ENCODE measurements at regions not wholly inside any gene's neighbourhood (a gene's known extent, or its start where the extent isn't known, plus 50 kb on each side); places are given as distances from the start of the nearest gene placed in this dataset.
"Not testable (repeated sequence)": the region's sequence is repeated elsewhere in the genome, so short reads cannot be mapped to it uniquely, and the experiment has no call there.

DNA sequence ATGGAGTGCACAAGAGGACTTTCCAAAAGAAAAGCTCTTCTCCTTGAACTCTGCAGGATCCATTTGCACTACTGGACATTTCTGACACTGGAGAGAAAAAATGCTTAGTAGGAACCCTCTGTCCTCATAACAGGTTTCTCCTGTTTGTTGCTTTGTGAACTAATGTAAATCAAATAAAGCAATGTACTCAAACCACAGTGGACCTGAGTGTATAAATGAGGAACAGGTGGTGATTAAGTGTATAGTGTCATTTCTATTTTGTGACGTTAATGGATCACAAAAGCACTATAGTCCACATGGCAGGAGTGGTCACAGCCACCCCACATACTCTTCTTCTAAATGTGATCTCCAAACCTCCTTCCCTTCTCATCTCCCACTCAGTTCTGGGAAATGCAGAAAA lies 268.4 kb upstream of the DUSP10 start:
- DNase-seq (ENCODE audit: missing footprints) (no peak), ATAC-seq (no peak)
- intact Hi-C loops (cut with DNase I), result no loop called here

DNA sequence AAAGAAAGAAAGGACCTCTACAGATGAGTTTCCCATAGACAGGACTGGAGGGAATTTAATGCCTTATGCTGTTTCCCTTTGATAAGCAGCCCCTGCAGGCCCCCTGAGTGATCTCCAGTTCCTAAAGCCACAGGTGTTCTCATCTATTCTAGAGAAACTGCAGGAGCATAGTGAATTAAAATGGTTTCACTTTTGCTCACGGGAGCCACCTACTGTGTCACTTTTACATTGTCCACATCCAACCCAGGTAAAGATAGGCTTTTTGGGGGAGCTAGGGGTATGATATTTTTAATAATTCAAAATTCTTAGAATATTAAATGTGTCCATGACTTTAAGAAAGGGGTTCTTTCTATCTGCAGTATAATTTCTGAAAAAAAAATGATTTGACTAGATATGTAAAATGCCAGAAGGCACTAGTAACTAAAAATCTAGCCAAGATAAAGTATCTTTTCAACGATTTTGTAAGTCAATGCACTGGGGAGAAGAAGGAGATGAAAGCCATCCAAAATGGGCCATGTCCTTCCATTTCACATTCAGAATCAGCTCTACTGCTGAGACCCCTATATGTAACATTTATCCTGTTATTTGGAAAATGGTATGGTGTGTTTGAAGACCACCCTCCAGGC lies 267.3 kb upstream of the DUSP10 start:
- ATAC-seq (peak; percentile 50), DNase-seq (ENCODE audit: missing footprints) (no peak)
- intact Hi-C loops (cut with DNase I), result no loop called here

GRCh38 chr1:222006715-222007114 lies 264.8 kb upstream of the DUSP10 start:
- intact Hi-C loops (cut with DNase I), result no loop called here
- DNase-seq (ENCODE audit: missing footprints) (no peak), ATAC-seq (no peak)

DNA sequence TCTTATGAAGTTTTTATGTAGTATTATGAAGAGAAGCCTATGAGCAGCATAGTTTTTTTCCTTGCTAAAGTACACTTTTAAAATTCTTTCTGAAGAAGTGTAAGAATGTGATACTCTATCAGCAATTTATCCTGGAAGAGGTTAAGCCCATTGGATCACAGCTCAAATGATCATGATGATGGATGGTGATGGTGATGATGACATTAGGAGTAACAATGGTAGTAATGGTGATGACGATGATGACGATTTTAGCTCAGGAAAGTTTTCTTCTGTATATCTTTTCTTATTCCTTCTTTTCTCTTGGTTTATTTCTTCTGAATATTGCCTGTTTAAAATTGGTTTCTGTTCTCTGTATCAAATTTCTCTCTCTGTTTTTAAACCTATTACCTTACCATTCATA lies 262.9 kb upstream of the DUSP10 start:
- ATAC-seq (no peak), DNase-seq (ENCODE audit: missing footprints) (no peak)
- intact Hi-C loops (cut with DNase I), result no loop called here

DNA sequence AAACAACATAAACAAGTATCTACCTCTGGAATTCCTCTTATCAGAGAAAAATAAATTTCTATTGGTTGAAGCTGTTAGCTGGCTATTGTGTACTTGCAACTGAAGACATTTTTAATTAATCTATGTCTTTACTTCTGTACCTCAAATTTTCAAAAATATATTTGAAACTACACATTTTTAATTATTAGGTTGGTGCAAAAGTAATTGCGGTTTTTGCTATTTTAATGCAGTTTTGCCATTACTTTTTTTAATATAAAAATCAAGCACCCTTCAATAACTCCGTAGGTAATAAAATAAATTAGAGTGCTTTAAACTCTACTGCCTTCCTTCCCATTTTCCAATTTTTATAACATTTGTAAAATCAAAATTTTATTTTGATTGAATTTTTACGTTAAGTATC lies 262.1 kb upstream of the DUSP10 start:
- ATAC-seq (no peak), DNase-seq (ENCODE audit: missing footprints) (no peak)
- intact Hi-C loops (cut with DNase I), result no loop called here

- intact Hi-C loops (cut with DNase I), result no loop called here
- ATAC-seq (no peak), DNase-seq (ENCODE audit: missing footprints) (no peak)
These were observed 260.6 kb upstream of the DUSP10 start for GRCh38 chr1:222002503-222002902.

GRCh38 chr1:222000131-222000530 lies 258.2 kb upstream of the DUSP10 start:
- ATAC-seq (no peak), DNase-seq (ENCODE audit: missing footprints) (no peak)
- intact Hi-C loops (cut with DNase I), result no loop called here

- ATAC-seq, result no peak
- intact Hi-C loops (cut with DNase I), result no loop called here
These were observed 256.9 kb upstream of the DUSP10 start for GRCh38 chr1:221998781-221999180.

DNA sequence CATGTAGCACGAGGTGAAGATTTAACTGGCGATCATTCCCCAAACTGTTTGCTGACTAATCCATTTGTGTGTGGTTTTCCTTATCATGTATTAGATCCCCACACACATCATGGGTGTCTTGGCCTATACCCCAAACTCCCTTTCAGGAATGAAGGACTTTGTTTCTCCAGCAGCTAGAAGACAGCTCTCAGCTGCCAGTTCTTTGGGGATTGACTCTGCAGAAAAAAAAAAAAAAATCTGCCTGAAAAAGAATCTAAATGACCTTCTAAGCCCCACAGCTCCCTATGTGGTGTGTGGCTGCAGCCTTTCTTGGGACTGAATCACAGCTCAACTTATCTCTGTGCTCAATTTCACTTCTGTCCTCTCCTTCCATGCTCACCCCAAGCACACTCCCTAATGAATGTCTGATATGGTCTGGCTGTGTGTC lies 256.3 kb upstream of the DUSP10 start:
- DNase-seq (ENCODE audit: missing footprints), result no peak
- peak; percentile 60 for ATAC-seq
- intact Hi-C loops (cut with DNase I), result no loop called here

More at GRCh38 chr1:221998781-221999180, 256.9 kb upstream of the DUSP10 start:
- DNase-seq (ENCODE audit: missing footprints), result no peak

DNA sequence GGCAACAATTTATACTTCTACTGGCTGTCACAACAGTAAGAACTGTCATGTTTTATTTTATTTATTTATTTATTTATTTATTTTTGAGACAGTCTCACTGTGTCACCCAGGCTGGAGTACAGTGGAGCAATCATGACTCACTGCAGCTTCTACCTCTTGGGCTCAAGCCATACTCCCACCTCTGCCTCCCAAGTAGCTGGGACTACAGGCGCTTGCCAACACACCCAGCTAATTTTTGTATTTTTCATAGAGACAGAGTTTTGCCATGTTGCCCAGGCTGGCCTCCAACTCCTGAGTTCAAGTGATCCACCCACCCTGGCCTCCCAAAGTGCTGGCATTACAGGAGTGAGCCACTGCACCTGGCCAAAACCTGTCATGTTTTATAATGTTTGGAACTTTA lies 255.1 kb upstream of the DUSP10 start:
- intact Hi-C loops (cut with DNase I); DNase-seq (ENCODE audit: missing footprints); ATAC-seq: not testable (repeated sequence)

GRCh38 chr1:221994939-221995338 lies 253.1 kb upstream of the DUSP10 start:
- no peak for DNase-seq (ENCODE audit: missing footprints)
- intact Hi-C loops (cut with DNase I), result no loop called here
- no peak for ATAC-seq

DNA sequence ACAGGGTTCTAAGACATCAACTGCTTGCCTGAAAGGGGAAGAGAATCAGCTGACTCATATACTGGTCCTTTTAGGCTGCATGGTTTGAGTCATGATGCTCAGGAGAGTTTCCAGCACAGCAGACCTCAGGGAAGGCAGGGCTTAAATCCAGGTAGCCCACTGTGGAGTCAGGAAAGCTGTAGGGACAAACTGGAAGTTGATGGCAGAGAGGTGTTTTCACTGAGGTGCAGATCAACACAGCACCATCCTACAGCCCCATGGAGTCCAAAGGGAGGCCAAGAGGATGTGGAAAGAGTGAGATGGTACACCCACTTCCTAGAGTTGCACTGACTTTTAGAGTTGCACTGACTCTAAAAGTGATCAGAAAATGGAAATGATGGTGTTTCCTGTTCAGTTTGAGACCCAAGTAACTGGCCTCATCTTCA lies 252.4 kb upstream of the DUSP10 start:
- DNase-seq (ENCODE audit: missing footprints) (no peak), ATAC-seq (no peak)
- intact Hi-C loops (cut with DNase I), result no loop called here

- intact Hi-C loops (cut with DNase I), result no loop called here
- DNase-seq (ENCODE audit: missing footprints), result no peak
- ATAC-seq, result no peak
These were observed 251.6 kb upstream of the DUSP10 start for GRCh38 chr1:221993444-221993948.

- DNase-seq (ENCODE audit: missing footprints), result no peak
- ATAC-seq, result no peak
- intact Hi-C loops (cut with DNase I), result no loop called here
These were observed 250.5 kb upstream of the DUSP10 start for GRCh38 chr1:221992427-221992826.

DNA sequence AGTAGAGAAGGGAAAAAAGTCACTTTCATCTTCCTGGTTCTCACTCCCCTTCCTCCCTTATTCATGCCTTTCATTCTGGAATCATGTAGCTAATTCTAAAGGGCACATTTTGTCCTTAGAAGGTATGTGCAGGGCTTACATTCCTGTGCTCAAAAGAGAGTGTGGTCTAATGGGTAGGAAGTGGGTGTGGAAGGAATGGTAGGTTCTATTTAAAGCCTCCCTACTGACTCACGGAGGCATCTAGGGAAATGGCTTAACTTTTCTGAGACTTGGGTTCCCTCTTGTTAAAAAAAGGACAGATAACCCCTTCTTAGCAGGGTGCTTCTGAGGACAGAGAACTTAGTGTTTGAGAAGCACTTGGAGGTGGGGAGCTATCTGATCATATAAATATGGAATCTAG lies 249.3 kb upstream of the DUSP10 start:
- DNase-seq (ENCODE audit: missing footprints) (no peak), ATAC-seq (no peak)
- intact Hi-C loops (cut with DNase I), result no loop called here

- ATAC-seq (no peak), DNase-seq (ENCODE audit: missing footprints) (no peak)
- intact Hi-C loops (cut with DNase I), result no loop called here
These were observed 247.9 kb upstream of the DUSP10 start for GRCh38 chr1:221989741-221990140.

DNA sequence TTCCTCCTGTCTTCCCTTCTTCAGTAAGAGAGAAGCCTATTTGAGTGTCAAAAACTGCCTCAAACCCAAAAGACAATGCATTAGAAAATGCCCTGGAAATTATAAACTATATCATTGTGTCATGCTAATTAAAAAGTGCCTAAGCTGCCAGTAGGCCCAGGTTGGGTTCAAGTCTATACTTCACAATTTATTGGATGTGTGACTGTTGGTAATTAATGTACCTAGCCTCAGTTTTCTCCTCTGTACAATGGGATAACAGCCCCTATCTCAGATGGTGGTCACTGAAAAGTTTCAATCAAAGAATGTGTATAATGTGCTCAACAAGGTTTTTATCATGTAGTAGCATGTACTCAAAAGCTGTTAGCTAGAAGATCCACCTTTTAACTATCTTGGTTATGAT lies 246.9 kb upstream of the DUSP10 start:
- ATAC-seq (no peak), DNase-seq (ENCODE audit: missing footprints) (no peak)
- intact Hi-C loops (cut with DNase I), result no loop called here

- peak; percentile 34 for ATAC-seq
- intact Hi-C loops (cut with DNase I), result no loop called here
- DNase-seq (ENCODE audit: missing footprints), result no peak
These were observed 246.1 kb upstream of the DUSP10 start for GRCh38 chr1:221987860-221988520.

DNA sequence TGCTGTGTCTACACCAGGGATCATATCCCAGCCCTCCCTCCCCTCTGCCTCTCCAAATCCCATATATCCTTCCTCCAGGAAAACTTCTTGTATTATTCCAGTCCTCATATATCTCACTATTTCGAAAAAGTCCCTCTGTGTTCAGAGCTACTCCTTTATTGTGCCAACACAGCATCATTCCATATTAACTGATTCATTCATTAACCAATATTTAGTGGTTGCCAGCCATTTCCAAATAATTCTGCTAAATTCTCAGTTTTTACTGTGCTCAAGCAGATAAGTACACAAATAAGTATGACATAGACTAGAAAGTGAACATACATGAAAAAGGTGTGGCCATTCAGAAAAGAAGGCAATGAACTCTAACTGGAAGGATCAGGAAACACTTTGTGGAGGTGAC lies 241.6 kb upstream of the DUSP10 start:
- intact Hi-C loops (cut with DNase I), result no loop called here
- ATAC-seq (no peak), DNase-seq (ENCODE audit: missing footprints) (no peak)

DNA sequence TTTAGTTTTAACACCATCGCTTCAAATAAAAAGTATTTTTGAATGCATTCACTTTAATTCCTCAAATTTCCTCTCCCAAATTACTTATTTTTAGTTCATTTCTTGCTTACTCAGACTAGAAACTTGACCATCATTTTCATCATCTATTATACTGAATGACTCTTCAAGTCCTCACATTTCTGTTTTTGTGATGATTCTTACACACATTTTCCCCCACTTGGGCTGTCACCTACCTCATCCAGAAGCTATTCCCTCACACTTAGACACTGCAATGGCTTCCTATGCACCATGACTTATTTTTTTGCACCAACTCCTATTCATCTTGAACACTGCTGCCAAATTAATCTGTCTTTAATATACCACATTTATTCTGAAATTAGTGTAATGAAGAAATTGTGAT lies 239.6 kb upstream of the DUSP10 start:
- ATAC-seq (no peak), DNase-seq (ENCODE audit: missing footprints) (no peak)
- intact Hi-C loops (cut with DNase I), result no loop called here
